ENCODE measurements at regions not wholly inside any gene's neighbourhood (a gene's known extent, or its start where the extent isn't known, plus 50 kb on each side); places are given as distances from the start of the nearest gene placed in this dataset.

DNA sequence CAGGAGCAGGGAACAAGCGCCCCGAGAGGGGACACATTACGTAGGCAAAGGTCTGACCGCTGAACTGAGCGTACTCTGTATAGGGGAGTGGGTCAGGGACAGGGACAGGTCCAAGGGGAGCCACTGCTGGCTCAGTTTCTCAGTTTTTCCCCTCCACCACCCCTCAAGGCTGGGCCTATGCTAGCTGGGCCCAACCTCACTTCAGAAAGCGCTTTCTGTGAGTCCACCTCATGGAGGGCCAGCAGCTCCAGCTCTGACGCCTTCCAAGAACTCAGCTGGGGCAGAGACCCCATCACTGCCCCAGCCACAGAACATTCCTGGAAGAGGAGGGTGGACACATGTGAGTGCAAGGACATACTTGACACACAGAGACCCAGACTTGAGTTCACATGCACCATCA lies 242.0 kb downstream of the FOXD2 start:
- Histone ChIP-seq H3K4me2 (no peak overlapping the region), H3K4me3 (no peak overlapping the region), H3K4me1 (ENCODE audit: insufficient read depth) (no peaks in the 10 kb centered on the region), H3K27me3 (ENCODE audit: insufficient read depth) (no peaks in the 10 kb centered on the region), H3K36me3 (ENCODE audit: insufficient read depth) (no peaks in the 10 kb centered on the region), H3K27ac (ENCODE audit: low read depth) (no peak overlapping the region), H3F3A (replicated peaks; ENCODE audit: low read depth) (no peaks in the 10 kb centered on the region), H3K79me2 (replicated peaks; ENCODE audit: insufficient read depth) (no peaks in the 10 kb centered on the region), H4K20me1 (replicated peaks; ENCODE audit: insufficient read depth) (no peaks in the 10 kb centered on the region), H2AFZ (no peak overlapping the region), H3K9me2 (ENCODE audit: insufficient read depth) (no peaks in the 10 kb centered on the region)
- Mint-ChIP-seq H3K36me3 (ENCODE audit: low read depth) (no peaks in the 10 kb centered on the region), H3K4me1 (peaks cover 13% of the 10 kb centered on the region), H3K27me3 (ENCODE audit: insufficient read depth, low read depth, poor library complexity) (peaks cover 16% of the 10 kb centered on the region), H3K27ac (no peak overlapping the region), H3K4me3 (no peak overlapping the region), H3K9me3 (no peaks in the 10 kb centered on the region; the same call in 2 of the 3 replicates)
- TF ChIP-seq, protein P1, sequence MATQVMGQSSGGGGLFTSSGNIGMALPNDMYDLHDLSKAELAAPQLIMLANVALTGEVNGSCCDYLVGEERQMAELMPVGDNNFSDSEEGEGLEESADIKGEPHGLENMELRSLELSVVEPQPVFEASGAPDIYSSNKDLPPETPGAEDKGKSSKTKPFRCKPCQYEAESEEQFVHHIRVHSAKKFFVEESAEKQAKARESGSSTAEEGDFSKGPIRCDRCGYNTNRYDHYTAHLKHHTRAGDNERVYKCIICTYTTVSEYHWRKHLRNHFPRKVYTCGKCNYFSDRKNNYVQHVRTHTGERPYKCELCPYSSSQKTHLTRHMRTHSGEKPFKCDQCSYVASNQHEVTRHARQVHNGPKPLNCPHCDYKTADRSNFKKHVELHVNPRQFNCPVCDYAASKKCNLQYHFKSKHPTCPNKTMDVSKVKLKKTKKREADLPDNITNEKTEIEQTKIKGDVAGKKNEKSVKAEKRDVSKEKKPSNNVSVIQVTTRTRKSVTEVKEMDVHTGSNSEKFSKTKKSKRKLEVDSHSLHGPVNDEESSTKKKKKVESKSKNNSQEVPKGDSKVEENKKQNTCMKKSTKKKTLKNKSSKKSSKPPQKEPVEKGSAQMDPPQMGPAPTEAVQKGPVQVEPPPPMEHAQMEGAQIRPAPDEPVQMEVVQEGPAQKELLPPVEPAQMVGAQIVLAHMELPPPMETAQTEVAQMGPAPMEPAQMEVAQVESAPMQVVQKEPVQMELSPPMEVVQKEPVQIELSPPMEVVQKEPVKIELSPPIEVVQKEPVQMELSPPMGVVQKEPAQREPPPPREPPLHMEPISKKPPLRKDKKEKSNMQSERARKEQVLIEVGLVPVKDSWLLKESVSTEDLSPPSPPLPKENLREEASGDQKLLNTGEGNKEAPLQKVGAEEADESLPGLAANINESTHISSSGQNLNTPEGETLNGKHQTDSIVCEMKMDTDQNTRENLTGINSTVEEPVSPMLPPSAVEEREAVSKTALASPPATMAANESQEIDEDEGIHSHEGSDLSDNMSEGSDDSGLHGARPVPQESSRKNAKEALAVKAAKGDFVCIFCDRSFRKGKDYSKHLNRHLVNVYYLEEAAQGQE (IDR thresholded peaks at IDR 0.05; ENCODE audit: unreplicated experiment) = no peak
- TF ChIP-seq CREB1 (CRISPR knock-in tag; IDR thresholded peaks at IDR 0.05; ENCODE audit: low read depth) (no peak), POLR2AphosphoS5 (IDR thresholded peaks at IDR 0.05; ENCODE audit: low read depth) (no peak), EZH2 (IDR thresholded peaks at IDR 0.05; ENCODE audit: low read depth, unreplicated experiment) (no peak), JUNB (IDR thresholded peaks at IDR 0.05; ENCODE audit: unreplicated experiment) (no peak), ZNF114 (CRISPR knock-in tag; IDR thresholded peaks at IDR 0.05) (no peak), EZH2phosphoT487 (IDR thresholded peaks at IDR 0.05; ENCODE audit: unreplicated experiment) (no peak), STAT1 (IDR thresholded peaks at IDR 0.05; ENCODE audit: unreplicated experiment) (no peak), NANOG (IDR thresholded peaks at IDR 0.05; ENCODE audit: borderline replicate concordance) (no peak), ZNF331 (CRISPR knock-in tag; IDR thresholded peaks at IDR 0.05; ENCODE audit: low read depth) (no peak)
- TF ChIP-seq, protein P2, sequence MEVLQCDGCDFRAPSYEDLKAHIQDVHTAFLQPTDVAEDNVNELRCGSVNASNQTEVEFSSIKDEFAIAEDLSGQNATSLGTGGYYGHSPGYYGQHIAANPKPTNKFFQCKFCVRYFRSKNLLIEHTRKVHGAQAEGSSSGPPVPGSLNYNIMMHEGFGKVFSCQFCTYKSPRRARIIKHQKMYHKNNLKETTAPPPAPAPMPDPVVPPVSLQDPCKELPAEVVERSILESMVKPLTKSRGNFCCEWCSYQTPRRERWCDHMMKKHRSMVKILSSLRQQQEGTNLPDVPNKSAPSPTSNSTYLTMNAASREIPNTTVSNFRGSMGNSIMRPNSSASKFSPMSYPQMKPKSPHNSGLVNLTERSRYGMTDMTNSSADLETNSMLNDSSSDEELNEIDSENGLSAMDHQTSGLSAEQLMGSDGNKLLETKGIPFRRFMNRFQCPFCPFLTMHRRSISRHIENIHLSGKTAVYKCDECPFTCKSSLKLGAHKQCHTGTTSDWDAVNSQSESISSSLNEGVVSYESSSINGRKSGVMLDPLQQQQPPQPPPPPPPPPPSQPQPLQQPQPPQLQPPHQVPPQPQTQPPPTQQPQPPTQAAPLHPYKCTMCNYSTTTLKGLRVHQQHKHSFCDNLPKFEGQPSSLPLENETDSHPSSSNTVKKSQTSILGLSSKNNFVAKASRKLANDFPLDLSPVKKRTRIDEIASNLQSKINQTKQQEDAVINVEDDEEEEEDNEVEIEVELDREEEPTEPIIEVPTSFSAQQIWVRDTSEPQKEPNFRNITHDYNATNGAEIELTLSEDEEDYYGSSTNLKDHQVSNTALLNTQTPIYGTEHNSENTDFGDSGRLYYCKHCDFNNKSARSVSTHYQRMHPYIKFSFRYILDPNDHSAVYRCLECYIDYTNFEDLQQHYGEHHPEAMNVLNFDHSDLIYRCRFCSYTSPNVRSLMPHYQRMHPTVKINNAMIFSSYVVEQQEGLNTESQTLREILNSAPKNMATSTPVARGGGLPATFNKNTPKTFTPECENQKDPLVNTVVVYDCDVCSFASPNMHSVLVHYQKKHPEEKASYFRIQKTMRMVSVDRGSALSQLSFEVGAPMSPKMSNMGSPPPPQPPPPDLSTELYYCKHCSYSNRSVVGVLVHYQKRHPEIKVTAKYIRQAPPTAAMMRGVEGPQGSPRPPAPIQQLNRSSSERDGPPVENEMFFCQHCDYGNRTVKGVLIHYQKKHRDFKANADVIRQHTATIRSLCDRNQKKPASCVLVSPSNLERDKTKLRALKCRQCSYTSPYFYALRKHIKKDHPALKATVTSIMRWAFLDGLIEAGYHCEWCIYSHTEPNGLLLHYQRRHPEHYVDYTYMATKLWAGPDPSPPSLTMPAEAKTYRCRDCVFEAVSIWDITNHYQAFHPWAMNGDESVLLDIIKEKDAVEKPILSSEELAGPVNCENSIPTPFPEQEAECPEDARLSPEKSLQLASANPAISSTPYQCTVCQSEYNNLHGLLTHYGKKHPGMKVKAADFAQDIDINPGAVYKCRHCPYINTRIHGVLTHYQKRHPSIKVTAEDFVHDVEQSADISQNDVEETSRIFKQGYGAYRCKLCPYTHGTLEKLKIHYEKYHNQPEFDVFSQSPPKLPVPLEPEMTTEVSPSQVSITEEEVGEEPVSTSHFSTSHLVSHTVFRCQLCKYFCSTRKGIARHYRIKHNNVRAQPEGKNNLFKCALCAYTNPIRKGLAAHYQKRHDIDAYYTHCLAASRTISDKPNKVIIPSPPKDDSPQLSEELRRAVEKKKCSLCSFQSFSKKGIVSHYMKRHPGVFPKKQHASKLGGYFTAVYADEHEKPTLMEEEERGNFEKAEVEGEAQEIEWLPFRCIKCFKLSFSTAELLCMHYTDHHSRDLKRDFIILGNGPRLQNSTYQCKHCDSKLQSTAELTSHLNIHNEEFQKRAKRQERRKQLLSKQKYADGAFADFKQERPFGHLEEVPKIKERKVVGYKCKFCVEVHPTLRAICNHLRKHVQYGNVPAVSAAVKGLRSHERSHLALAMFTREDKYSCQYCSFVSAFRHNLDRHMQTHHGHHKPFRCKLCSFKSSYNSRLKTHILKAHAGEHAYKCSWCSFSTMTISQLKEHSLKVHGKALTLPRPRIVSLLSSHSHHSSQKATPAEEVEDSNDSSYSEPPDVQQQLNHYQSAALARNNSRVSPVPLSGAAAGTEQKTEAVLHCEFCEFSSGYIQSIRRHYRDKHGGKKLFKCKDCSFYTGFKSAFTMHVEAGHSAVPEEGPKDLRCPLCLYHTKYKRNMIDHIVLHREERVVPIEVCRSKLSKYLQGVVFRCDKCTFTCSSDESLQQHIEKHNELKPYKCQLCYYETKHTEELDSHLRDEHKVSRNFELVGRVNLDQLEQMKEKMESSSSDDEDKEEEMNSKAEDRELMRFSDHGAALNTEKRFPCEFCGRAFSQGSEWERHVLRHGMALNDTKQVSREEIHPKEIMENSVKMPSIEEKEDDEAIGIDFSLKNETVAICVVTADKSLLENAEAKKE (CRISPR knock-in tag; IDR thresholded peaks at IDR 0.05) = no peak
- TF ChIP-seq, protein P3, sequence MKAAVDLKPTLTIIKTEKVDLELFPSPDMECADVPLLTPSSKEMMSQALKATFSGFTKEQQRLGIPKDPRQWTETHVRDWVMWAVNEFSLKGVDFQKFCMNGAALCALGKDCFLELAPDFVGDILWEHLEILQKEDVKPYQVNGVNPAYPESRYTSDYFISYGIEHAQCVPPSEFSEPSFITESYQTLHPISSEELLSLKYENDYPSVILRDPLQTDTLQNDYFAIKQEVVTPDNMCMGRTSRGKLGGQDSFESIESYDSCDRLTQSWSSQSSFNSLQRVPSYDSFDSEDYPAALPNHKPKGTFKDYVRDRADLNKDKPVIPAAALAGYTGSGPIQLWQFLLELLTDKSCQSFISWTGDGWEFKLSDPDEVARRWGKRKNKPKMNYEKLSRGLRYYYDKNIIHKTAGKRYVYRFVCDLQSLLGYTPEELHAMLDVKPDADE (IDR thresholded peaks at IDR 0.05) = no peak
- TF ChIP-seq, protein P4, sequence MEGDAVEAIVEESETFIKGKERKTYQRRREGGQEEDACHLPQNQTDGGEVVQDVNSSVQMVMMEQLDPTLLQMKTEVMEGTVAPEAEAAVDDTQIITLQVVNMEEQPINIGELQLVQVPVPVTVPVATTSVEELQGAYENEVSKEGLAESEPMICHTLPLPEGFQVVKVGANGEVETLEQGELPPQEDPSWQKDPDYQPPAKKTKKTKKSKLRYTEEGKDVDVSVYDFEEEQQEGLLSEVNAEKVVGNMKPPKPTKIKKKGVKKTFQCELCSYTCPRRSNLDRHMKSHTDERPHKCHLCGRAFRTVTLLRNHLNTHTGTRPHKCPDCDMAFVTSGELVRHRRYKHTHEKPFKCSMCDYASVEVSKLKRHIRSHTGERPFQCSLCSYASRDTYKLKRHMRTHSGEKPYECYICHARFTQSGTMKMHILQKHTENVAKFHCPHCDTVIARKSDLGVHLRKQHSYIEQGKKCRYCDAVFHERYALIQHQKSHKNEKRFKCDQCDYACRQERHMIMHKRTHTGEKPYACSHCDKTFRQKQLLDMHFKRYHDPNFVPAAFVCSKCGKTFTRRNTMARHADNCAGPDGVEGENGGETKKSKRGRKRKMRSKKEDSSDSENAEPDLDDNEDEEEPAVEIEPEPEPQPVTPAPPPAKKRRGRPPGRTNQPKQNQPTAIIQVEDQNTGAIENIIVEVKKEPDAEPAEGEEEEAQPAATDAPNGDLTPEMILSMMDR (conservative IDR thresholded peaks at IDR 0.05; ENCODE audit: low read depth in 2 of 2) = no peak
- ATAC-seq (no peak), DNase-seq (ENCODE audit: low spot score) (no peak)
